GM13976 (cell line): ENCODE measurements at regions not wholly inside any gene's neighbourhood (a gene's known extent, or its start where the extent isn't known, plus 50 kb on each side); places are given as distances from the start of the nearest gene placed in this dataset.

ENCODE experiments used
- DNase-seq: peaks from one replicate; pipeline ENCODE4 v3.0.0; 2012; ENCODE audit warnings: low spot score
- in situ Hi-C: fragments of 300-500 bp; cut with MboI; formaldehyde crosslinking; loops from one replicate; pipeline ENCODE4 v1.12.0; 2022; ENCODE audit warnings: low sequenced_read_pairs, mixed read lengths, inconsistent platforms; ENCODE audit not compliant: unreplicated experiment
- TF ChIP-seq, protein P1 (sequence below): IDR thresholded peaks from 2 replicates; pipeline ENCODE4 v1.5.1; 2012; ENCODE audit warnings: borderline replicate concordance, mild to moderate bottlenecking; ENCODE audit not compliant: insufficient read depth; ENCODE audit errors: extremely low read depth, missing control alignments, control extremely low read depth

DNA sequence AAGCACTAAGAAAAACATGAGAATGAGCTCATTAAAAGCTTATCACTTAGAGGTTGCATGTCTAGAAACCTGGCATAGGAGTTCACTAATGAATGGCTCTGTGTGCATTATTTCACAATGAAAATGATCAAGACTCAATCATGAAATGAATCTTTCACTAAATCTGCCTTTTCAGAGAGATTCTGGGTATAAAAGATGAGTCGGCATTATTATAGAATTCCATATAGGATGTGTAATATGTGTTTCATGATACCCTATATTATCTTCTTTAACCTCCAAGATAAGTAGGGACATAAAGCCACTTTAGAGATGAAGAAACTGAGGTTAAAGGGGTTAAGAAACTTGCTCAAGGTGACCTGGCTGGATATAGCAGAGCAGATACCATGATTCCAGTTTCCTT is 368.1 kb downstream of the DUSP10 start:
- in situ Hi-C loops: no loop called here
- TF ChIP-seq, protein P1, sequence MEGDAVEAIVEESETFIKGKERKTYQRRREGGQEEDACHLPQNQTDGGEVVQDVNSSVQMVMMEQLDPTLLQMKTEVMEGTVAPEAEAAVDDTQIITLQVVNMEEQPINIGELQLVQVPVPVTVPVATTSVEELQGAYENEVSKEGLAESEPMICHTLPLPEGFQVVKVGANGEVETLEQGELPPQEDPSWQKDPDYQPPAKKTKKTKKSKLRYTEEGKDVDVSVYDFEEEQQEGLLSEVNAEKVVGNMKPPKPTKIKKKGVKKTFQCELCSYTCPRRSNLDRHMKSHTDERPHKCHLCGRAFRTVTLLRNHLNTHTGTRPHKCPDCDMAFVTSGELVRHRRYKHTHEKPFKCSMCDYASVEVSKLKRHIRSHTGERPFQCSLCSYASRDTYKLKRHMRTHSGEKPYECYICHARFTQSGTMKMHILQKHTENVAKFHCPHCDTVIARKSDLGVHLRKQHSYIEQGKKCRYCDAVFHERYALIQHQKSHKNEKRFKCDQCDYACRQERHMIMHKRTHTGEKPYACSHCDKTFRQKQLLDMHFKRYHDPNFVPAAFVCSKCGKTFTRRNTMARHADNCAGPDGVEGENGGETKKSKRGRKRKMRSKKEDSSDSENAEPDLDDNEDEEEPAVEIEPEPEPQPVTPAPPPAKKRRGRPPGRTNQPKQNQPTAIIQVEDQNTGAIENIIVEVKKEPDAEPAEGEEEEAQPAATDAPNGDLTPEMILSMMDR: no peak
- DNase-seq: no peak

DNA sequence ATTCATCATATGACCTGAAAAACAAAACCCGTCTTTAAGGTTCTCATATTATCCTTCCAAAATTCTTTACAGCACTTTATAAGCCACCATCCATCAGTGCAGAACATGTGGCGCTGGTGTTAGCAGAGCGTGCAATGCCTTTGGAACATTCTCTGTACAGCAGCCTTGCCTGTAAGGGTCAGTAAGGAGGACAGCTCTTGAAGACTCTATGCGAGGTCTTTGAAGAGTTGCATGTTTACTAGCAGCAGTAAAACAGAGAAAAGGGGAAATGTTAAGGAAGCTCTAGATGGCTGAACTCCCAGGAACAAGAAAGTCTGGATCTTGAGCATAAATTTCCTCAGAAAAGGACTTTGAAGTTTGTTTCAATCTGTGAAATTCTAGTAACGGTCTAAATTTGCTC is 365.6 kb downstream of the DUSP10 start:
- no peak for DNase-seq
- TF ChIP-seq, protein P1: no peak
- in situ Hi-C loops: no loop called here

DNA sequence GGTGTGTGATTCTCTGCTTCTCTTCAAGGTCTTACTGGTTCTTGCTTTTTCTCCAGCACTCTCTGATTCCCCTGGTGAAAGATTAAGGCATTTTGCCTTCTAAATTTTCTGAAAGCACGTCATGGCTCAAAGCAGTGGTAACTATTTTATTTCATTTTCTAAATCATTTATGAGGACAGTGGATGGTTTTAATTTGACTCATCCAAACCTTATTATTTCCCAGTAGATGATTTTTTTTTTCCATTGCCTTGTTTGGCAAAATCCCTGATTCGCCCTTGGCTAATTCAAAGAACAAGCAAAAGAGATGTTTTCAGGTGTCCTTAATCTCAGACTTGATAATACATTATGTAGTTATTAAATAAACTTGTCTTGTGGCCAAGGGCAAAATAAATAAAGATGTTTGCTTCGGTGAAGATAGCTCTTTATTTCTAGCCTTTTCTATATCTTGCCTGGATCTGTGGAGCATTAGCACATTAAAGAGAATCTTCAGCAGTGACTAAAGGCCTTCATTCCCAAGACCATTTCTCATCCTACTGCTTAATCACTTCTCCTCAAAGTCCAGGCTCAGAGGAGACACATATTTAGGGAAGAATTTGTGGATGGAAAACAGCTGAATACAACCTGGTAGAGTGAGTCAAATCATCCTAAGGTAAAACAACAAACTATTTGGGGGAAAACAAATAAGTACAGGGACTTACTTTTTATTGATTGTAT is 359.8 kb downstream of the DUSP10 start:
- TF ChIP-seq, protein P1: no peak
- no peak for DNase-seq
- in situ Hi-C loops: no loop called here

GRCh38 chr1:221392453-221392852 is 349.4 kb downstream of the DUSP10 start:
- no peak for DNase-seq
- in situ Hi-C loops: no loop called here
- TF ChIP-seq, protein P1: no peak

DNA sequence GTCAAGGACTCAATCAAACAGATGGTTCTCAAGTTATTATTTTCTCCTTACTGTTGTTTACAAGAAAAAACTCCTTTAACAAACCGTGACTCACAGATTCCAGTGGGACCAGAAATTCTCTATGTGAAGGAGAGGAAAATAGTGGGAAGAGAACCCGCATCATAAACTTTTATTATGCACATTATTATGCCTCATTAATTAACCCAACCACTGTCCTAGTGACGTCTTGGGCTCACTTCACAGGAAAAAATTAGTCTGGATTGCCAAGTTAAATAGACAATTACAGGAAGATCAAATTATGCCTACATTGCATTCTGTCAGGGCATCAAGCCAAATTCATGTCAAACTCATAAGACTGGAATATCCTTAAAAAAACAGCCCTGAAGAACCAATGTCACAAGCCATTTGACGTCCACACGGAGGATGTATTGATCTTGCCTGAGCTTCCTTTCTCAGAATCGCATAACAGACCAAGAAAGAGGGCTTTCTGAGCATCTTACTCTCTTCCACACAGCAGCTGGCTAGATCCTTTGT is 347.8 kb downstream of the DUSP10 start:
- DNase-seq: no peak
- TF ChIP-seq, protein P1: no peak
- in situ Hi-C loops: no loop called here

DNA sequence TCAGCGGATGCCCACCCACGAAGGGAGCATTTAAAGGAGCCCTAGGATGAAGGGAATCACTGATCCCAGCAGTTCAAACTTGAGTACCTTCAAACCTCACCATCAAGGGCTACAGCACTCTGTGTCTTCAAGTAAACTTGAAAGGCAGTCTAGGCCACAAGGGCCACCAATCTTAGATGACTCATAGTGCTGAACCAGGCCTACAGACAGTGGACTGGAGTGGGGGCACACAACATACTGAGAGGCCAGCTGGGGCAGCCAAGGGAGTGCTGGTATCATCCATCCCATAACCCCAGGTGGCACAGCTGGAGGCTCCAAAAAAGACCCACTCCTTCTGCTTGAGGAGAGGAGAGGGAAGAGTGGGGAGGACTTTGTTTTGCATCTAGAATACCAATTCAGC is 345.4 kb downstream of the DUSP10 start:
- in situ Hi-C loops: no loop called here
- TF ChIP-seq, protein P1: no peak
- DNase-seq: no peak
